GM12891 (cell line): ENCODE measurements at regions not wholly inside any gene's neighbourhood (a gene's known extent, or its start where the extent isn't known, plus 50 kb on each side); places are given as distances from the start of the nearest gene placed in this dataset.

Experiments
- POLR2A ChIP-seq: IDR thresholded peaks from 2 replicates; pipeline ENCODE4 v1.6.1; 2011; ENCODE audit warnings: low read depth, low read length, control low read depth
- POLR2AphosphoS5 ChIP-seq: IDR thresholded peaks from 2 replicates; pipeline ENCODE4 v1.6.1; 2011; ENCODE audit warnings: low read depth, low read length, control low read depth
- TAF1 ChIP-seq: IDR thresholded peaks from 2 replicates; pipeline ENCODE4 v1.6.1; 2011; ENCODE audit warnings: low read depth, low read length, control low read depth

DNA sequence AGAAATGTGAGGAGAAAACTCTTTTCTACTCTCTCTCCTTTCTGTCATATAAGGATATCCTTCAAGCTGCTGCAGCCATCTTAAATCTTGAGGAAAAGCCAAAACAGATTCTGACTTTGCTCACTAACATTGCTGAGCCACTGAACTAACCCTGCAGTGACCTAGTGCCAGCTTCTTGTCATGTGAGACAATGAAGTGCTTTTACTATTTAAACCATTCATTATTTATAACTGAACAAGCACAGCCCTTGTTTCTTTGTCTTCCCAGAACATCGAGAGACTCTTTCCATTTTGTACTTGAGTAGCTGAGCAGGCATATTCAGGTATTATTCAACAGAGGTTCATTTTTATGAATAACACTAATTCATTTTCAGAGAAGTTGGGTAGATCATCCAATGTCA, 455.0 kb upstream of the TMPO start:
- TF ChIP-seq POLR2A (no peak), POLR2AphosphoS5 (no peak), TAF1 (no peak)
